HCEC 1CT (cell line): ENCODE measurements at regions not wholly inside any gene's neighbourhood (a gene's known extent, or its start where the extent isn't known, plus 50 kb on each side); places are given as distances from the start of the nearest gene placed in this dataset.
A peak's percentile ranks its signal among the peaks of the same experiment; 100 is the strongest.

ENCODE experiments used
- DNase-seq: peaks from one replicate; pipeline ENCODE4 v3.0.0-alpha.2; 2017

- peak; percentile 96 for DNase-seq
These were observed 305.1 kb upstream of the RGMB start for GRCh38 chr5:98468188-98468869.

DNA sequence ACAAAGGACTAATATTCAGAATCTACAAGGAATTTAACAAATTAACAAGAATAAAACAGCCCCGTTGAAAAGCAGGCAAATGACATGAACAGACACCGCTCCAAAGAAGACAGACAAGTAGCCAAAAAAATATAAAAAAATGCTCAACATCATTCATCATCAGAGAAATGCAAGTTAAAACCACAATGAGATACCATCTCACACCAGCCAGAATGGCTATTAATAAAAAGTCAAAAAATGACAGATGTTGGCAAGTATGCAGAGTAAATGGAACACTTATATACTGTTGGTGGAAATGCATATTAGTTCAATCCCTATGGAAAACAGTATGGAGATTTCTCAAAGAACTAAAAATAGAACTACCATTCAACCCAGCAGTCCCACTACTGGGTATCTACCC lies 302.7 kb upstream of the RGMB start:
- no peak for DNase-seq

GRCh38 chr5:98471458-98471857 lies 302.0 kb upstream of the RGMB start:
- DNase-seq = no peak

- DNase-seq = no peak
These were observed 299.2 kb upstream of the RGMB start for GRCh38 chr5:98474216-98474615.

DNA sequence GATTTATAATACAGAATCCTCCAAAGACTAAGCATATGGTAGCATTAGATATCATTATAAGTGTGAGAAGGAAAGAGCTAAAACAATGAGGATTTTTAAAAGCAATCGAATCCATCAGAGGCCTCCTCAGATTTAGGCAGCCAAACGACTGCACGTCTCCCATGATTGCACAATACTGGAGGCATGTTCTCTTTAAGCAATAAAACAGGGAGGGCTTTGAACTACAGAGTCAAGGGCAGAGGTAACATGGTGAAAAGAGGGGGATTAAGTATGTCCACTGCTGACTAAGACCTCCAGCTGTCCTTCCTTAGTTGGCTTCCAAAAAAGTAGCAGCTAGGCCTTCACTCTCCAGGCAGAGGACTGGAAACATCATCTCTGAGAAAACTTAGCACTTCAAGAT lies 298.7 kb upstream of the RGMB start:
- peak; percentile 13 for DNase-seq

- peak; percentile 12 for DNase-seq
These were observed 290.9 kb upstream of the RGMB start for GRCh38 chr5:98482321-98483300.

- DNase-seq = peak; percentile 45
These were observed 290.2 kb upstream of the RGMB start for GRCh38 chr5:98483301-98483685.

- no peak for DNase-seq
These were observed 284.4 kb upstream of the RGMB start for GRCh38 chr5:98489021-98489420.

- DNase-seq = no peak
These were observed 283.1 kb upstream of the RGMB start for GRCh38 chr5:98490348-98490747.

GRCh38 chr5:98492258-98492657 lies 281.2 kb upstream of the RGMB start:
- DNase-seq = peak; percentile 37

- peak; percentile 14 for DNase-seq
These were observed 276.0 kb upstream of the RGMB start for GRCh38 chr5:98497418-98497817.

DNA sequence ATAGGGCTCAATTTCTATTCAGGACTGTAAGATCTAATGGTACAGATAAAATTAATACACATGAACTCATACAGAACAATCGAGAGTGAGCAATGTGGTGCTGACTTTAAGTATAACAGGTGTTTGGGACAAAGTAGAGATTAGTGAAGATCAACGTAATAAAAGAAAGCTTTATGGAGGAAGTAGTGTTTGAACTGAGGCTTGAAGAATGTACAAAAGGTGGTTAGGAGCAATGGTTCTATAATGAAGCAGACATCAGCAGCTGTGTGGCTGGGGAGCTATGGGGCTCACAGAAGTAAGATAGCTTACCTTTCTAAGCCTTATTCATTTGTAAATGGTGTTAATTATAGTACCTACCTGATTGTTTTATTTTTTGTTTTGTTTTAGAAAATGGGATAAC lies 275.4 kb upstream of the RGMB start:
- DNase-seq = no peak

GRCh38 chr5:98499892-98500291 lies 273.6 kb upstream of the RGMB start:
- DNase-seq = no peak

GRCh38 chr5:98500811-98501210 lies 272.7 kb upstream of the RGMB start:
- no peak for DNase-seq

GRCh38 chr5:98503616-98504015 lies 269.8 kb upstream of the RGMB start:
- no peak for DNase-seq

- DNase-seq = no peak
These were observed 269.0 kb upstream of the RGMB start for GRCh38 chr5:98504505-98504904.

GRCh38 chr5:98510143-98510985 lies 263.1 kb upstream of the RGMB start:
- peak; percentile 41 for DNase-seq

GRCh38 chr5:98513380-98513779 lies 260.1 kb upstream of the RGMB start:
- DNase-seq = no peak

DNA sequence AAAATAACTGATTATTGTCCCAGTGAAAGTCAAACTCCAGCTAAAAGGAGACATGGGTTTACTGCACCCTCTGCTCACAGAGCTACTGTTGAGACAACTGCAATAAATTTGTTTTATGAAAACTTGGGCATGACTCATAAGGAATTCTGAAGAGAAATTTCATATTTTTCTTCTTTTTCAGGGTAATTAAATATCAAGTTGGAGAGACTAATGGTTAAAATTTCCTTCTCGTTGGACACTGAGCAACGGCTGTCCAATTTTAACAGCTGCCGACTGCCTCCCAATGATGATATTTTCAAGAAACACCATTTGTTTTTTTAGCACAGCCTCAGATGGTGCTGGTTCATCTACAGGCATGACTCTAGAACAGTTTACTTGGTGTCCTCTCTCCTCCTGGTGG lies 259.2 kb upstream of the RGMB start:
- peak; percentile 39 for DNase-seq

DNA sequence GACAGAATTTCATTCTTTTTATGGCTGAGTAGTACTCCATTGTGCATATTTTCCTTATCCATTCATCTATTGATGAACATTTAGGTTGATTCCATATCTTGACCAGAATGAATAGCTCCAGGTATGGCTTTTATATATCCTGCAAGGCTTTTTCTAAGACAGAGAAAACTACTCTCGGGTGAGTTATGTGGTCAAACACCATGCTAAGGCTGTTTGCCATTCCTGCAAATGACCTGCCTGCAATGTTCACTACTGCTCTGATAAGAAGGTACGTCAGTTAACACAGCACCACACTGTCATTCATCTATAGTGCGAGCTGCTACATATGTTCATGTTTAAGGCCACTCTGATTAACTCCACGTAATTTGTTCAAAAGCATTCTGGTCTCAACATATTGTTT lies 256.8 kb upstream of the RGMB start:
- DNase-seq = no peak

DNA sequence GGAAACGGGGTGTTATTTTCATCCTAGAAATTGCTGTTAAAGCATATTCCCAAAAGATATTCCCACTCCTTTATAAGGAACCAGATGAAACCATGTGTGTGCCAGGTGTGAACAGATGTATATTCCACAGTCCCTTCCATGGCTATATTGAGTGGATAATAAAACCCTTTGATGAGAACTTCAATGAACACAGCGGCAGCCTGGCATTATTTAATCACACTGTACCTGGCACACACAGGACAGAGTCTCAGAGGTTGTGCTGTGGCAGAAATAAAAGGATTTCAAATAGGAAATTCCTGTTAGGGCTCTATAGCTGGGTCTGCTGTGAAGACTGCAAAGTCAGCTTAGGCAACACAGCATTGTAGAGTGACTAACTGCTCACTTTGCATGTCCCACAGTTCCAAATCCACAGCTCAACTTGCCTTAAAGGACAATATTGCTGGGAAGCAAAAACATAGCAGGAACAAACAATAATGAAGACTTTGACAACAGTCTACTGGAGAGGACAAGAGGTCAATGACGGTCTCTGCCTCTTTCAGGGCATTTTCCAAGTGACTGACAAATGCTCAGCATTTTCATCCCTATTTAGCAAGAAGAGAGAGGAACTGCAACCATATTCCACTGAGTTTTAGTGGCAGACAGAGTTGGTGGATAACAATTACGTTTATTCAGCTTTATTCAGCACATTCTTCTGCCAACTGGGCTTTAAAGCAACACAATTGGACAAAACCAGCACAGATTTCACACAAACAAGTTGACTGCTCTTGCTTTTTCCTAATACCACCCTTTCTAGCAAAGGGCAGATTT lies 255.7 kb upstream of the RGMB start:
- DNase-seq = no peak

DNA sequence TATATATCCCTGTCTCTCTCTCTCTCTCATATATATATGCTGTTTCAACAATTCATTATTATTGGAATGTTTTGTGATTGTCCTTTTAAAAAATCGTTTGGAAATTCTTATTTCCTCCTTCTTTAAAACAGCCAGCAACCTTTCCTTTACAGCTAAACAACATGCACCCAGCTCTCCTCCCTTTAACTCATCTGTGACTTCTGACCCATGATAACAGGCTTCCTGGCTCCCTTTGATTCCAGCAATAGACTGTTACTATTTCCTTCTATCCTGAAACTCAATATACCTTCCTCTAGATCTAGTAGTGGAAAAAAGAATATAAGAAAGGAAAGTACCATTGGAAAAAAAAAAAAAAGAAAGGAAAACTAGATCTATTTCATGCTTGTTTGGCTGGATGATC lies 254.7 kb upstream of the RGMB start:
- no peak for DNase-seq
